Keratinocyte (primary cell): ENCODE measurements at regions not wholly inside any gene's neighbourhood (a gene's known extent, or its start where the extent isn't known, plus 50 kb on each side); places are given as distances from the start of the nearest gene placed in this dataset.

Experiments
- CTCF ChIP-seq, 3 experiments: IDR thresholded peaks in 1 of 3; conservative IDR thresholded peaks in 1 of 3; optimal IDR thresholded peaks in 1 of 3; 2 replicates in 2 of 3; 3 replicates in 1 of 3; pipeline versions ENCODE3 to v1.5.1; 2011; ENCODE audit warnings: low read length in 3 of 3, mild to moderate bottlenecking in 3 of 3, moderate library complexity in 2 of 3, control low read depth in 1 of 3, inconsistent platforms in 1 of 3; ENCODE audit not compliant: insufficient read depth in 2 of 3; ENCODE audit errors: extremely low read depth in 1 of 3
- EZH2 ChIP-seq: IDR thresholded peaks from one replicate; pipeline ENCODE4 v1.6.1; 2012; ENCODE audit warnings: inconsistent platforms, mild to moderate bottlenecking, low read length, moderate library complexity

- TF ChIP-seq CTCF (optimal IDR thresholded peaks at IDR 0.05 in 1 of 3, IDR thresholded peaks at IDR 0.05 in 1 of 3, conservative IDR thresholded peaks at IDR 0.05 in 1 of 3; ENCODE audit: extremely low read depth in 1 of 3, insufficient read depth in 2 of 3, low read length in 3 of 3) (no peak), EZH2 (no peak)
Observed at GRCh38 chr9:104389341-104389740, 114.7 kb upstream of the OR13F1 start.
